Uterus (tissue), 3 donors: ENCODE measurements at regions not wholly inside any gene's neighbourhood (a gene's known extent, or its start where the extent isn't known, plus 50 kb on each side); places are given as distances from the start of the nearest gene placed in this dataset.

Source experiments
- DNase-seq, 2 donors: peaks; one replicate each; pipeline ENCODE4 v3.0.0-alpha.2; 2019 to 2020
- H3K27ac ChIP-seq, 2 donors: fragments of 200-600 bp; sonication (generic); 1 replicate in 1 of 2; 2 replicates in 1 of 2; pipeline ENCODE4 v1.5.1; 2016 to 2018
- H3K27me3 ChIP-seq, 2 donors: fragments of 200-600 bp; sonication (generic); one replicate each; pipeline ENCODE4 v1.5.1; 2018 to 2019; ENCODE audit warnings: control low read depth in 1 of 2
- H3K36me3 ChIP-seq, 2 donors: fragments of 200-600 bp; sonication (generic); one replicate each; pipeline ENCODE4 v1.5.1; 2019; ENCODE audit warnings: control low read depth in 1 of 2
- H3K4me1 ChIP-seq, 2 donors: fragments of 200-600 bp; sonication (generic); one replicate each; pipeline ENCODE4 v1.5.1; 2018 to 2019; ENCODE audit warnings: control low read depth in 1 of 2
- H3K4me3 ChIP-seq, 2 donors: fragments of 200-600 bp; sonication (generic); 1 replicate in 1 of 2; 2 replicates in 1 of 2; pipeline ENCODE4 v1.5.1; 2018 to 2019; ENCODE audit warnings: mild to moderate bottlenecking in 1 of 2
- H3K9me3 ChIP-seq, 2 donors: fragments of 200-600 bp; sonication (generic); one replicate each; pipeline ENCODE4 v1.5.1; 2019; ENCODE audit warnings: control low read depth in 1 of 2
- POLR2A ChIP-seq, 2 donors: fragments of 450-650 bp; IDR thresholded peaks; one replicate each; pipeline ENCODE4 v1.6.1; 2016; ENCODE audit warnings: antibody characterized with exemption in 2 of 2, mild to moderate bottlenecking in 1 of 2, moderate library complexity in 1 of 2
- intact Hi-C: fragments of 100-400 bp; cut with DNase I; formaldehyde crosslinking; loops from one replicate; pipeline ENCODE4 v1.15.1; 2023; ENCODE audit warnings: low total_unique reads
- TF ChIP-seq, protein P1 (sequence below), 4 experiments: fragments of 200-600 bp in 2 of 4; fragments of 450-650 bp in 2 of 4; sonication (generic) in 2 of 4; IDR thresholded peaks; one replicate each; pipeline ENCODE4 v1.5.1; 2016 to 2019; ENCODE audit warnings: antibody characterized with exemption in 4 of 4, mild to moderate bottlenecking in 2 of 4, moderate library complexity in 1 of 4
- donor health status: DM: yes; HTN: yes; CAD: no.

DNA sequence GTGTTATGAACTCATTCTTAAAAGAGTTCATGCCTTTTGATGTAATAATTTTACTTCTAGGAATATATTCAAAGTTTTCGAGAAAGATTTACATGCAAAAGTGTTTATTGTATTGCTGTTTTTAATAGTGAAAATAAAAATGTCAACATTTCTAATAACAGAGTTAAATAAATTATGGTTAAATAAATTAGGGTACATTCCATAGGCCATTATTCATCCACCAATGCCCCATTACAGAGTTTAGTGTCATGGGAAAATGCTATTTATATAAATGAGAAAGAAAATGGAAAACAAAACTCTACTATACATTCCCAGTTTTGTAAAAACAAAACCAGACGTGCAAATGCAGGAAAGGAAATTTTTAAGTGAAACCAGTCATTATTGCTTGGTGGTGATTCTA lies 538.1 kb upstream of the TBL1XR1 start:
- no peaks in the 10 kb centered on the region for H3K4me1 ChIP-seq
- H3K27ac ChIP-seq: no peak overlapping the region
- no peaks in the 10 kb centered on the region for H3K9me3 ChIP-seq
- no peak overlapping the region for H3K4me3 ChIP-seq
- H3K27me3 ChIP-seq: no peaks in the 10 kb centered on the region
- intact Hi-C loops: no loop called here
- DNase-seq: no peak
- H3K36me3 ChIP-seq: no peaks in the 10 kb centered on the region
- TF ChIP-seq, protein P1, sequence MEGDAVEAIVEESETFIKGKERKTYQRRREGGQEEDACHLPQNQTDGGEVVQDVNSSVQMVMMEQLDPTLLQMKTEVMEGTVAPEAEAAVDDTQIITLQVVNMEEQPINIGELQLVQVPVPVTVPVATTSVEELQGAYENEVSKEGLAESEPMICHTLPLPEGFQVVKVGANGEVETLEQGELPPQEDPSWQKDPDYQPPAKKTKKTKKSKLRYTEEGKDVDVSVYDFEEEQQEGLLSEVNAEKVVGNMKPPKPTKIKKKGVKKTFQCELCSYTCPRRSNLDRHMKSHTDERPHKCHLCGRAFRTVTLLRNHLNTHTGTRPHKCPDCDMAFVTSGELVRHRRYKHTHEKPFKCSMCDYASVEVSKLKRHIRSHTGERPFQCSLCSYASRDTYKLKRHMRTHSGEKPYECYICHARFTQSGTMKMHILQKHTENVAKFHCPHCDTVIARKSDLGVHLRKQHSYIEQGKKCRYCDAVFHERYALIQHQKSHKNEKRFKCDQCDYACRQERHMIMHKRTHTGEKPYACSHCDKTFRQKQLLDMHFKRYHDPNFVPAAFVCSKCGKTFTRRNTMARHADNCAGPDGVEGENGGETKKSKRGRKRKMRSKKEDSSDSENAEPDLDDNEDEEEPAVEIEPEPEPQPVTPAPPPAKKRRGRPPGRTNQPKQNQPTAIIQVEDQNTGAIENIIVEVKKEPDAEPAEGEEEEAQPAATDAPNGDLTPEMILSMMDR (IDR thresholded peaks at IDR 0.05): no peak
- TF ChIP-seq POLR2A (IDR thresholded peaks at IDR 0.05): no peak

DNA sequence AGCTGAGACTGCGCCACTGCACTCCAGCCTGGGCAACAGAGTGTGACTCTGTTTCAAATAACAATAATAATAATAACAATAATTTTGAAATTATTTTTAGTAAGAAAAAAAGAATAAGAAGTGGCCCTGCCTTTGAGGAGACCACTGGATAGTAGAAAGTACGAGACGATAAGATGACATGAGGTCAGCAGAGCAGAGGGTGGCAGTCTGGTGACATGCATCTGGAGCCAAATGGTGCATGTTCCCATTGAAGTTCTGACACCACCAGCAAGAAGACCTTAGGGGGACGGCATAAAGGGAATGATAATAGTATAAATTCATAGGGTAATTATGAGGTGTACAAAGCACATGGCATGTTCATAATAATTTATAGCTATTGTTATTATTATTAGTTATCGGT lies 542.2 kb upstream of the TBL1XR1 start:
- Histone ChIP-seq H3K27me3 (no peaks in the 10 kb centered on the region), H3K36me3 (no peaks in the 10 kb centered on the region), H3K9me3 (no peaks in the 10 kb centered on the region), H3K4me1 (no peaks in the 10 kb centered on the region), H3K27ac (no peak overlapping the region), H3K4me3 (no peak overlapping the region)
- TF ChIP-seq, protein P1 (IDR thresholded peaks at IDR 0.05): no peak
- no peak for TF ChIP-seq POLR2A (IDR thresholded peaks at IDR 0.05)
- intact Hi-C loops: no loop called here
- no peak for DNase-seq

DNA sequence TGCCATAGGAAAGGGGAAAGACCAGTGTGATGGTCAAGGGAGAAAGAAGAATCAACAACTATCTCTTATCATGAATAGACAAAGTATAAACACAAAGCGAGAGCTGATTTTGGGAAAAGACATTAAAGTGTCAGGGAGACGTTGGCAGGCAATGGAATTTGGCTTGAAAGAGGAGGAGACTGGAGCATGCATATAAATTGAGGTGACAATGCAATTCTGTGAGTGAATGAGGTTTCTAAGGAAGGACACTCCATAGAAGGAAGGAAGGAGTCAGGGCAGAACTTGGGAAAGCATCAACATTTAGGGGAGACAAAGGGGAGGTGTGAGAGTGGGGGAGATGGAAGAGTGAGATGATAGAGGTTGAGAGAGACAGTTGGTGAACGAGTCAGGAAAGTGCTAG lies 543.0 kb upstream of the TBL1XR1 start:
- Histone ChIP-seq H3K9me3 (no peaks in the 10 kb centered on the region), H3K4me1 (no peaks in the 10 kb centered on the region), H3K27me3 (no peaks in the 10 kb centered on the region), H3K36me3 (no peaks in the 10 kb centered on the region), H3K4me3 (no peak overlapping the region), H3K27ac (no peak overlapping the region)
- DNase-seq: no peak
- TF ChIP-seq, protein P1 (IDR thresholded peaks at IDR 0.05): no peak
- TF ChIP-seq POLR2A (IDR thresholded peaks at IDR 0.05): no peak
- intact Hi-C loops: no loop called here

DNA sequence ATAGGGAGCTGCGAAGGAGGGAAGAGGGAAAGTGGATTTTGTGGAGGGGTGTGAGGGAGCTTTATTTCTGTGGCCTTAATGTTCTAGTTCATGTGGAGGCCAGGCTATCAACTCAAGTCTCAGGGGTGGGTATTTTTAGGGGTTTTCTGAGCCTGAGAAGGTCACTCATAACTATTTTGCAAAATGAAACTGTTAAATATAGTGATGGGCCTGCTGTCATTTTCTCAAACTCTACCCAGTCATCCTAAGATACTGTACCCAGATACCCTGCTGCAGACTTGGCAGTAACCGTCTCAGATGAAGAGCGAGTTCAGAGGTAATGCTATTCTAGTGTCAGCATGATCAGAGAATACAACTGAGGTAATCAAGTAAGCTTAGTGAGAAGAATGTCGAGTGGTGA lies 545.0 kb upstream of the TBL1XR1 start:
- no peak overlapping the region for H3K4me3 ChIP-seq
- intact Hi-C loops: no loop called here
- no peak overlapping the region for H3K27ac ChIP-seq
- H3K4me1 ChIP-seq: no peaks in the 10 kb centered on the region
- no peaks in the 10 kb centered on the region for H3K27me3 ChIP-seq
- H3K36me3 ChIP-seq: no peaks in the 10 kb centered on the region
- H3K9me3 ChIP-seq: no peaks in the 10 kb centered on the region
- TF ChIP-seq POLR2A (IDR thresholded peaks at IDR 0.05): no peak
- TF ChIP-seq, protein P1 (IDR thresholded peaks at IDR 0.05): no peak
- DNase-seq: no peak

DNA sequence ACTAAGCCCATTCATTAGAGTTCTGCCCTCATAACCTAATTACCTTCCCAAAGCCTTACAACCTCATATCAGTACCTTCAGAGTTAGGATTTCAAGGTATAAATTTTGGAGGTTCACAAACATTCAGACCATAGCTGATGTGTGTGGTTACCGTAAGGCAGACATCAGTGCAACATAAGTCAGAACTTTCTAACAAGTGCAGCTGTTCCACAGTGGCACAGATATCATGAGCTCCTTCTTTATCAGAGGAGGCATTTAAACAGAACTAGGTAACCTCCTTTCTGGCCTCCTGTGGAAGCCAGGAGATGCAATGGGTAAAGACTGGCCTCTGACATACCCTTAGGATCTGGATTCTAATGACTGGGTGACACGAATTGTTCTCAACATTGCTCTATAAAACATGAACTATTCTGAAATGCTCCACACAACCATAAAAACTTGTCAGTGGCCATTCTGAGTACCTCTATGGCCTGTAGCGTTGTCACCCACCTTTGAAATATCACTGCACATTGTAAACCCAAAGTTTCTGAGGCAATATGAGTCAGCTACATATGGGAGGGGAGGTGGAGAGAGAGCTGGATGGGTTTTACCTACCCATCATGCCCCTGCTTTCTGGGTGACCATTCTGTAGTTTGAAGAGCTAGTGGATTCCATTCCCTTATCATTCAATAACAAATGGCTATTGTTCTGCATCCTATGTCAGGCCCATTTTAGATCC lies 546.0 kb upstream of the TBL1XR1 start:
- DNase-seq: no peak
- TF ChIP-seq POLR2A (IDR thresholded peaks at IDR 0.05): no peak
- TF ChIP-seq, protein P1 (IDR thresholded peaks at IDR 0.05): no peak
- Histone ChIP-seq H3K27ac (no peak overlapping the region), H3K4me3 (no peak overlapping the region), H3K4me1 (no peaks in the 10 kb centered on the region), H3K9me3 (no peaks in the 10 kb centered on the region), H3K27me3 (no peaks in the 10 kb centered on the region), H3K36me3 (no peaks in the 10 kb centered on the region)
- intact Hi-C loops: no loop called here
